ENCODE measurements at regions not wholly inside any gene's neighbourhood (a gene's known extent, or its start where the extent isn't known, plus 50 kb on each side); places are given as distances from the start of the nearest gene placed in this dataset.

DNA sequence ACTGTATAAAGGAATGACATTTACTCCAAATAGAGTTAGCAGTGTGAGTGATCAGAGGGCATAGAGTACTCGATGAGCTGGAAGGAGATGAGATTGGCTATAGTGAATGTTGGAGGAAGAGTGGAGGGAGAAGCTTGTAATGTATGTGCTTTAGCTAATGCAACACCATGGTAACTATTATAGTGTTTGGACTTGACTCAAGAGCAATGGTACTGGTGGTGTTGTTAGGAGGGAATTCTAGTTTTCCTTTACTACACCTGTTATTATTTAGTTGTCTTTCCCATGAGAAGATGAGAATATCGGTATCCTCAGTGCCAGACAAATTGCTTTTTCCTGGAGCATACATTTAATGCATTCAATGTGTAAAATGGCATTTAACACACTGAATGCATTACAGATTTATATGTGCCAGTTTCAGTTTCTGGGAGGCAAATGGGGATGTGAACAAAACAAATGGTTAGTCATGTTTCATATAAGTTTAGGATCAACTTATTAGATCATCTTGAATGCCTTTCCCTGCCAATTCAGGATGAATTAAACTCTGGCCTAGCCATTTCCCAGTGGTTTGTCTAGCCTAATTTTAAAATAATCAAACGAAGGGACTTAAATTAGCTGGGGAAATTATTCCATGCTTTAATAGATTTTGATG lies 291.1 kb upstream of the ADAMTS5 start:
- DNase-seq = no peak

DNA sequence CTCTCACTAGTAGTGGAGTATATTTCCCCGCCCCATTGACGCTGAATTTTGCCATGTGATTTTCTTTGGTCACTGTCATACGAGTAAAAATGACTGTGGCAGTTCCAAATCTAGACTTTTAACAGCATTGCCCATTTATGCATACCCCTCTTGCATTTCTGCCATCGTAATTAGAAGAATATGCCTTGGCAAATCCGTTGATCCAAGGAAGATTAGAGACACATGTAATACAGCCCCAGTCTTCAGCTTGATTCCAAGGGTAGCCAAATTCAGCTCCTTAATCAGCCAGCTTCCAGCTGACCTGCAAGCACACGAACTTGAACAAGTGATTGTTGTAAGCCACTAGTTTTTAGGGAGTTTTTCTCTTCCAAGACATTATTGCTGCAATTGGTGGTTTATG lies 290.3 kb upstream of the ADAMTS5 start:
- no peak for DNase-seq

DNA sequence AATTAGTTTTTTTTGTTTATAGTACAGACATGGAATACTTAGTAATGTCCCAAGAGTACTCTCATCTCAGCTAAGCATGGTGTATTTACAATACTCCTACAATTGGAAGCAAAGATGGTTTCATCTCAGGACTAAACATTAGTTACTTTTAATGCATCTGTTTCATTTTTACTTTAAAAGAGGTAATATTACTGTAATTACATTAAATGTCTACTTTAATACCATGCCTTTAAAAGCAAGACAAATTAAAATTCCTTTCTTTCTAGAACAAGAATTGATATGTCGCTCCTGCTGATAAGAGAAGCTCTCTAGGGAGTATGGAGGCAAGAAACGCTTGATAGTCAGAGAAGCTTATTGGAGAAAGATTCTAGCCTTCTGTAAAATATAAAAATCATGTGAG lies 284.9 kb upstream of the ADAMTS5 start:
- DNase-seq = no peak

DNA sequence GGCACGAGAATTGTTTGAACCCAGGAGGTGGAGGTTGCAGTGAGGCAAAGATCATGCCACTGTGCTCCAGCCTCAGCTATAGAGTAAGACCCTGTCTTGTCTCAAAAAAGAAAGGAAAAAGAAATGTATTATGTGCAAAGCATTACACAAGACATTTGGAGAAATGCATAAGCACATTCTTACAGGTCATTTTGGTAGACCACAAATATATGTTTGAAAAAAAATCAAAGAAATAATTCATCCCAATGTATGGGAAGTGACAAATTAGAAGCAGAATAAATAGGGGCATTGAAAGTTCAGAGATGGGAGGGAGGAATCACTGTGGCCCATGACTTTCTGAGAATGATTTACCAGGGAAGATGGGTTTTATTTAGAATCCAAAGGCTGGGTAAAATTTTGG lies 283.5 kb upstream of the ADAMTS5 start:
- DNase-seq = no peak

DNA sequence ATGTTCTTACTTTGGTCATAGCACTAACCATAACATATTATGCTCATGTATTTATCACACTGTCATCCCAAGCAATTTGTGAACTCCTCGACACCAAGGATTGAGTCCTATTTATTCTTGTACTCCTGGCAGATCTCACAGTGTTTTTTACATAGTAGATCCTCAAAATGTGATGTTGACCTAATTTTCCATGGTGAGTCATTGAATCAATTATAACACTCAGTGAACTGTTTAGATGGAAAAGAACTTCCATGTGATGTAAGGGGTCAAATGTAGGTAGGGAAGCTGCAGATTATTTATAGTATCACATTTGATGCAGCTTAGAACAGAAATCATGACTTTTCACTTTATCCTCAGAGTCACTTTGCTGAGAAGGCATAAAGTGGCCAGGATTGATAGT lies 281.9 kb upstream of the ADAMTS5 start:
- DNase-seq = no peak

DNA sequence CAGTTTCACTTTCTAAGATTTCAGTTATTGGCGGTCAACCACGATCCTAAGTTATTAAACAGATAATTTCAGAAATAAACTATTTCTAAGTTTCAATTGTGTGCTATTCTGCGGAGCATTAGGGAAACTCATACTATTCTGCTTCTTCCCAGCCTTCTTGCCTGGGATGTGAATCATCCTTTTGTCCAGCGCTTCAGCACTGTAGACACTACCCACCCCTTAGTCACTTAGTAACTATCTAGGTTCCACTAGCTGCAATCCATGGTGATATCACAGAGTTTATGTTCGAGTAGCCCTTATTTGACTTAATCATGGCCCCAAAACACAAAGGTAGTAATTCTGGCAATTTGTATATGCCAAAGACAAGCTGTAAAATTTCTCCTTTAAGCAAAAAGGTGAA lies 279.9 kb upstream of the ADAMTS5 start:
- no peak for DNase-seq

DNA sequence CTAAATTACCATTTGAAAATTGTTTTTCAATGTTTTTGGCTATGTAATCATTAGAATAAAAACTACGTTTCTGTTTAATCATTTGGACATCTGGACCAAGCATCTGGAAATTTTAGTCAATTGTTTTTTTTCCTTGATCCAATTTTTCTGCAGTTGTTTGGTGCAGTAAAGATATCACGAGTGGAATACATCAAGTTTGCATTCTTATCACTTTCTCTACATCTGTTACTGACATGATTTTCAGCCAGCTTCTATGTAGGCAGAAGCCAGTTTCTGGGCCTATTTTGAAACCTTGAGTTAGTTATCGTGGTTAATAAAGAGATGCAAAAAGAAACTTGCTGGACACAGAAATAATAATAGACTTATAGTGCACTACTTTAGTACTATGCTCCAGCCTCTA lies 277.9 kb upstream of the ADAMTS5 start:
- DNase-seq = no peak

DNA sequence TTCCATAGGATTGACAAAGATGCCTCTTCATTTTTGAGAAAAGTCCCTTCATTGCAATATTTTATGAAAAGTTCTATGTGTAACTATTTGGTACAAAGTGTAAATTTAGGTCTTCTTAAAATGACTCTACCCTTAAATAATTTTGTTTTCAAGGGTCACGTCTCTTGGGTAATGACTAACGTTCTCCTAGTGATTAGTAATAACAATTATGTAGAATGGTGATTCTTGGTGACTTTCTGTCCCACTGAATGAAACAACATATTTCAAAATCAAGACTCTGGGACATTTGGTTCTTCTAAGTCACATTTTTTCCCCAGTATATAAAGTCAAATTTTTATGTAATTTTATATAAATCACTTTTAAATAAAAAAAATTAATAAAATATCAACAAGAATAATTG lies 277.5 kb upstream of the ADAMTS5 start:
- no peak for DNase-seq

DNA sequence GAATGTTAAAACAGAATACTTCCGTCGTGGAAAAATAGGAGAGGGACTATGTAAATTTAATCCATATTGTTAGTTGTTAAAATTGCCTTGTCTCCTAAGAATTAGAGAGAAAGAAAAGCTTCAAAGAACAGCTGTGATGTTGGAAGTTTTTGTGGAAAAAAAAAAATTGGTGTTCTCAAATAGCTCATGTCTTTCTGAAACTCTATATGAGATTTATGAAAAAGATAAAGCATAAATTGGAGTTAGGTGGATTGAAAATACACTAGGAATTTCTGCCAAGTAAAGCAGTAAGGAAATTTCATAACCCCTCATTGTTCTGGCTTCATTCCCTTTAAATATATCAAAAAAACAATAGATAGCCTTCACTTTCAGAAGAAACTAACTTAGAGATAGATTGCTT lies 274.0 kb upstream of the ADAMTS5 start:
- DNase-seq = no peak

DNA sequence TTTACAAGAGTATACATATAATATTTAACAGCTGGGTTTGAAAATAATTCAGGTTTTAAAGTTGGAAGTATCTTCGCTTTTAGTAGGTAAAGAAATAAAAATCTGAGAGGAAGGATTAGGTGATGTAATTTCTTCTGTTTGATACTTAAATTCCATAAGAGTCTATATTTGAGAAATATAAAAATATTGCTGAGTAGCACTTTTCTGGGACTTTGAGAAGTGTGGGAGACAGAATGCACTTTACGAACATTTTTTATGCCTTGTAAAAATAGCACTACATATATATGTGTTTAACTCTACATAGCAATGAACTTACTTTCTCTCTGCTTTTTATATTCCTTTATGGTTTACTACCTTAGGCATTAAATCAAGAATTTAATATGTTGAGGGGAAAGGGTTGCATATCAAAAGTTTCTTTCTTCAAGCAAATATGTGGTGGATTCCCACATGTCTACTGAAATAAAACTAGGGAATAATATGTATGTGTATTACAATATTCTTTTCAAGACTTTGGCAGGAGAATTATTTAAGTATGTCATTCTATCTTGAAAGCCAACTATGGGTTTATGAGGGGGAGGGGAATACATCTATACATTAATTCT lies 266.7 kb upstream of the ADAMTS5 start:
- DNase-seq = no peak

DNA sequence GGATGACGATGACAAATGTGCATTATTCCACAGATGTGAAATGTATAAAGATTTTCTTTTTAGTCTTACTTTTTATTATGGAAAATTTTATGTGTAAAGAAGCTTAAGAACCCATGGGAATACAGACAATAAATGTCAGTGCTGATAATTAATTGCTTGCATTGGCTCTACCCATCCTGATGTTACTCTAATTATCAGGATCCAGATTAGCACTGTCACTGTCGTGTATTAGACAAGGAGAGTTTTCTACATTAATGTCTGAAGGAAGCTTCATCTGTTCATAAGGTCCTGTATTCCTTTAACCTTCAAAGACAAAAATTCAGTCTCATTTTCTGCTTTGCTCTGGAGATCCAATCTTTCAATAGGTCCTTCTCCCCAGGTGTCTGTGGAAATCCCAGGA lies 259.1 kb upstream of the ADAMTS5 start:
- no peak for DNase-seq

DNA sequence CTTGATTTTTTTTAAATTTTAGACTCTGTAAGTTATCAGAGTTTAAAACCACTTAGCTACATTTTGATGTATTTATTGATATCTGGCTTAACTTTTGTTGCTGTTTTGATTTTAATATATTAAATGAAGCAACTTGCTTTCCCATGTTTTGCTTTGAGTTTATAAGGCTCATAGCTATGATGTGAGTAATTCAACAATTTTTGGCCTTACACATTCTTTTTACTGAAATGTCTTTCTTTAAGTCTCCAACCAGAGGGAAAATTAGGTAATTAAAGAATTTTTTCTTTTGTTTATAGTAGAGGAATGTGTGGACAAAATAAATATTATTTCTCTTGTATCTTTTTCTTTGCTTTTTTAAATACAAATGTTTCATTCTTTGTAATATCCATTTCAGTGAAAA lies 258.3 kb upstream of the ADAMTS5 start:
- no peak for DNase-seq

DNA sequence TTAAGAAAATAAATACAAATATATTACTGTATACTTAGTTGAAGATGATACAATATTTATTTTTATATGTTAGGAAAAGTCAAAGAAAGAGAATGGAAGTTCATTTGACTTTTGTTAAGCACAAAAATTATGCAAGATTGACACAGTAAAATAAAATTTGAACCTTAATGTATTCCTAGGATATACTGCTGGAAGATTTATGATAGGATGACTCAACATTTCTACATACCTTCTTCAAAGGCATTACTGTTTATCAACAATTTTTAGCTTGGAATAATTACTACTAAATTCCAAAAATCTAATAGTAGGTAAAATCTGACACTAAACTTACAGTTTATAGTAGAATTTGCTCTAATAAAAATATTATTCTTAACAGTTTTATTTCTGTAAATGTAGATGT lies 257.3 kb upstream of the ADAMTS5 start:
- DNase-seq = no peak

DNA sequence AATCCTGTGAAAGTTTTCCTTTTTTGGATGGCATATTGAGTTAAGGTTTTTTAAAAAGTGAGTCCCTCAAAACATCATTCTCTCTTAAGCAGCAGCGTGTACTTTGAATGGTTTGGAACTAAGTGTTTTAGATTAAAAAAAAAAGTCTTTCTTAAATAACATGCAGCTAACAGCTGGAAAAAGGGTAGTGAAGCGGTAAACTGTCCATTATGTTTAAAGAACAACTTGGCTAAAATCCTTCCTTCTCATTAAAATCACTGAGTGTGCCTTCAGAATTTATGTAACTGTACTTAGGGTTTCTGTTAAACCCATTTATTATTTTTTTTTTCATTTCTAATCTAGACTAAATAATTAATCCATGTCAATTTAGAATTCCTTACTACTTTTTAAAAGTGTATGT lies 254.2 kb upstream of the ADAMTS5 start:
- no peak for DNase-seq

DNA sequence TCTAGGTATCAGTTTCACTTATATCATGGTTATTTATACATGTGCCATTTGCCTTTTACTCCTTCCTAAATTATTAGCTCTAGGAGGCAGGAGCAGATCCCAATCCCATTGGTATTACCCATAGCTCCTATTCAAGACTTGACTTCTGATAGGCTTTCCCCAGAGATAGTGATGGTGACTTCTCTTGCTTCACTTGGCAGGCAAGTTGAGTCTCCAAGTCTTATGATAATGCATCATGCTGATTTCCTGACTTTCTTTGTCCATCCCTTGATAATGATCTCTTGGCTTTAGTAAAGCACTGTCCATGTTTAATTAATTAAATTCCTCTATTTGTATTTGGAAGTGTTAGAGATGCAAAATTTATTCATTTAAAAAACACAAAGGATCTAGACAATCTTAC lies 253.5 kb upstream of the ADAMTS5 start:
- DNase-seq = no peak

DNA sequence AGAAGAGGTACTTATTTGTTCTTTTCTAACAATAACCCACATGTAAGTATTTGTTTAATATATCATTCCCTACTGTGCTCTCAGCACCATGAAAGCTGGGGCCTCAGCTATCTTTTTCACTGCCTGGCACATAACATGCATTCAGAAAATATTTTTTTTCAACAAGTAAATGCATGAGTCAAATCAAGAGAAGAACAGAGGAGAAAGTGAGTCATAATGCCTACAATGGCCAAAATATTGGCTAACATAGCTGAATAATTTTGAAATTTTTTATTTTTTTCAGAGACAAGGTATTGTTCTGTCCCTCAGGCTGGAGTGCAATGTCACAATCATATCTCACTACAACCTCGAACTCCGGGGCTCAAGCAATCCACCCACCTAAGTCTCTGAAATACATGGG lies 252.2 kb upstream of the ADAMTS5 start:
- DNase-seq = no peak

DNA sequence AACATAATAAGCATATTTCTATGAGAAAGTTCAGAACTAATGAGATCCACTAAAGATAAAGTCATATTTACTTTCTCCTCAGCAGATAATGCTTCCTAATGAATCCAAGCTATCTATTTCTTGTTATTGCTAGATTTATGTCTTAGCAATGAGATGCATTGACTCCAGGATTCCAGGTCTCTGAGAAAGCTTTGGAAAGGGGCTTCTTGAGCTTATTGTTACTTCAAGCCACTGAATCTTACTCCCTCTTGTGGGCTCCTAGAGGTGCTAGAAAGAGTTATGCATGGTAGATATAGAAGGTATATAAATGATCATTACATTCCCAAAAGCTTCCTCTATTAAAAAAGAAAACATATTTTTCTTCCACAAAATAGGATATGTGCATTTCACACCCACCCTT lies 246.4 kb upstream of the ADAMTS5 start:
- no peak for DNase-seq

DNA sequence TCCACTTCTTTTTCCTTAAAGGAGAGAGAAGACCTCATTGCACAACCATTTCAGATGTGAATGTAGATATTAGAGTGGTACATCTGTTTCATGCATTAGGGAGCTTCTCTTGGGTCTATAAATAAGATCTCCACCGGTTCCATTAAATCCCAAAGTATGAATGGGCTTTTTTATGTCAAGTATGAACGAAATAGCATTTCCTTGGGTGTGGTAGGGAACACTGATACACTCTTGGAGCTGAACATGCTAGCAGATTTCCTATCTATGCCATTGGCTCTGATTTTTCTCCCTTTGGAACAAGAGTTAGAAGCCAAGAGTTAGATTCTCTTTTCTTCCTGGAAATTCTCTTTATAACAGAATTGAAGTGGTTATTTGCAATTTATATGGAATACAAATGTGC lies 245.6 kb upstream of the ADAMTS5 start:
- DNase-seq = no peak

DNA sequence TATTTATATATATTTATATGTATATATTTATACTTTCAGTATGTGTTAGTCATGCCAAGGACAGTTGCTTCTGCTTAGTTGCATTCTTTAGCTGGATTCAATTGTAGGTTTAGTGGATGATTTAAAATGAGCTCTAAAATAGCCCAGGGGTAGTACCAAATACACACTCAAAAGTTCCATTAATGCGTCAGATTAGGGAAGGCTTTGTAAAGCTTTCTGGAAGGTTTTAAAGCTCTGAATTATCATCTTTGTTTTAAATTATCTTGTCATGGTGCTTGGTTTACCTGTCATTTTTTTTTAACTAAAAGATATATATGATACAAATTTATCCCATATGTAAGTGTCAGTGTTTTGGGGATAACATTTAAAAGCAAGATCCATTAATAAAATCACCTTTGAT lies 242.7 kb upstream of the ADAMTS5 start:
- DNase-seq = no peak

DNA sequence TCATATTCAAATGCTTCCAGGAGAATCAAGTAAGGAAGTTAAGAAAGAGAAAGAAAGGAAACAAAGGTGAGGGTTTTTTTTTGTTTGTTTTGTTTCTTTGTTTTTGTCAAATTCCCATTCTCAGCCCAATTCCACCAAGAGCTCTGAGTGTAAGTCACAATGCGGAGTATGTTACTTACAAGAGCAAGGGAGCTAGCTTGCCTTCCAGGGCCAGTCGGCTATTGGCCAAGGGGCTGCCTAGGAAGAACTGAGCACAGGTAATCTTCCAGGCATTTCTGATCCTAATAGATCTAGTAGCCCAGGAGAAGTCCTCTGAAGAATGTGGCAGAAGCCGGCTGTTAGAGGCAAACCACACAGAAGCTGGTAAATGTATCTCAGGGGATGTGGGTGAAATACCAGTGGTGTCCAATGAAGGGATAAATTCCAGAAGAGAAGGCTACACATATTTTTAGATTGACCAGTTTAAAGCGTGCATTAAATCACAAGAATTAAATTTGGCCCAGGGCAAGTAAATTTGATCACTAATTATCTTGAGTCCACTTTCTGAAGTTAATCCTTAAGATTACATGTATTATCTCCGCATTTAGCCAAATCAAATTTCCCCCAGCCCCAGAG lies 239.6 kb upstream of the ADAMTS5 start:
- no peak for DNase-seq

DNA sequence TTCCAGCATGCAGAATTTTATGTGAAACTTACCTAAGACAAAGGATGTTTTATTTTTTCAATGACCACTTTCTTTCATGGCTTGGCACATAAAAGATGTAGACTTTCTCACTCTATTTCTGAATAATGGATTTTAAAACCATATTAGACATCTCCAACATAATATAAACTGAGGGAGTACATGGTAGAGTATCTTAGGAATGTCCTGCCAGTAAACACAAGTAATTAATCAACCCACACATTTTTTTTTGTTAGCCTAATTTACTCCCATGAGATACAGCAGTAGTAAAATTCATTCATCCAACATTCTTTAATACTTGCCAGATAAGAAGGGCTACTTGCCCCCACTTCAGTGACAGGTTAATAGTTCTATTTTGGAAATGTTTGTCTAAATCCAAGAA lies 235.4 kb upstream of the ADAMTS5 start:
- DNase-seq = no peak

DNA sequence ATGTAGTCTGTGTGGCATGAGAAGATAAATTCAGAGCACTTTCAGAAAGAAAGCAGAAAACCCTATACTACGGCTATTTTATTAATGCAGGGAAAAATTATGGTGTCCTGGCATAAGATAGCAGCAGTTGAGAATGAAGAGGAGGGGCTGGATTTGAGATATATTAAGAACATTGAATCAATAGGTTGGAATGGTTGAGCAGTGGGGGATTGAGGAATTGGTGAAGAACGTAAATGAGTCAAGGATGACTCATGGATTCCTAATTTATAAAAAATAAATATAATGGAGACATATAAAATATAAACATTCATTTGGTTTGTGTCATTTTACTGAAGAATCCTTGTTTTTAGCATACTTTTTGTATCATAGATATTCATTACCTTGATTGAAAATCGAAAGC lies 234.3 kb upstream of the ADAMTS5 start:
- no peak for DNase-seq

DNA sequence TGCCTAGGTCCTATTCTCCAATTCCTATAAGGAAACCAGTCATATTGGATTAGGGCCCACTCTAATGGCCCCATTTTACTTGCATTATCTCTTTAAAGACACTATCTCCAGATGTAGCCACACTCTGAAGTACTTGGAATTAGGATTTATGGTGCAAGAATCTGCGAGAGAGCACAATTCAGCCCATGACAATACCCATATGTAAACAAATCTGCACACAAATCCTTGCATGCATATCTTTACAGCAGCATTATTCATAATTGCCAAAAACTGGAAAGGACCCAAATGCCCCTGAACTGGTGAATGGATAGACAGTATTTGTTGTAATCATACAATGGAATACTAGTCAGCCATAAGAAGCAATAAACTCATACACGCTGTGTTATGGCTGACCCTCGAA lies 229.8 kb upstream of the ADAMTS5 start:
- no peak for DNase-seq

DNA sequence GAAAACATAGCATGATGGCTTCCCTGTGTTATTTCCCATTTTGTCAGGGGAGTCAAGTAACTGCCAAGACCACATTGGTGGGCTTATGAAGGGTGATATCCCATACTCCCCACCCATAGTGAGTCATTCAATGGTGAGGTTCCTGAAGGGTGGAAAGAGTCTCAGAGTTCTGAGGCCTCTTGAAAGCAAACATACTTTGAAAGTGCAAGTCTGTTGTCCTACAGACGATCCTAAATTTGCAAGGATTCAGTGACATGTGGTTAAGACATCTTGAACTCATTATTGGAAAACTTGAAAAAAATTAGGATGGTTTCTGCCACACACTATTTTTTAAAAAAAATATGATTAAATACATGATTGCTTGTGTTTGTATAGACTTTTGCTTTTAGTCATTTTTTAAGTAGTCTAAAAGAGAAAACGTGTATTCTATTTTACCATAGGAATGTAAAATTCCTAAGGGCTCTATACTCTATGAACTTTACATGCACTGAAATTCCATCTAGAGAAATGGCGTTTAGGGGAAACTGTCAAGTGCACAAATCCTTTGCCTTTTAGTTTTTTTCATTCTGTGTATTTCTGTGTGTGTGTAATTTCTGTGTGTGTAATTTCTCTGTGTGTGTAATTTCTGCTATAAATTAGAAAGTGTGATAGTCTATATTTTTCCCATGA lies 225.5 kb upstream of the ADAMTS5 start:
- DNase-seq = no peak
